Parathyroid adenoma (tissue), 2 donors: ENCODE measurements at regions not wholly inside any gene's neighbourhood (a gene's known extent, or its start where the extent isn't known, plus 50 kb on each side); places are given as distances from the start of the nearest gene placed in this dataset.

Experiments used
- H2AFZ ChIP-seq: fragments of 300-600 bp; sonication (generic); one replicate; pipeline ENCODE4 v1.7.0; 2017; ENCODE audit warnings: antibody characterized with exemption, mild to moderate bottlenecking
- H3K27ac ChIP-seq: fragments of 300-600 bp; sonication (generic); one replicate; pipeline ENCODE4 v1.7.0; 2017
- H3K27me3 ChIP-seq: fragments of 300-600 bp; sonication (generic); one replicate; pipeline ENCODE4 v1.7.0; 2017; ENCODE audit warnings: low read length; ENCODE audit not compliant: control insufficient read depth, insufficient read depth
- H3K36me3 ChIP-seq: fragments of 300-600 bp; sonication (generic); one replicate; pipeline ENCODE4 v1.7.0; 2017; ENCODE audit warnings: low read length; ENCODE audit not compliant: control insufficient read depth, insufficient read depth
- H3K4me1 ChIP-seq: fragments of 300-600 bp; sonication (generic); one replicate; pipeline ENCODE4 v1.7.0; 2017; ENCODE audit warnings: control low read depth
- H3K4me2 ChIP-seq: fragments of 300-600 bp; sonication (generic); one replicate; pipeline ENCODE4 v1.7.0; 2017; ENCODE audit warnings: low read length
- H3K4me3 ChIP-seq: fragments of 300-600 bp; sonication (generic); one replicate; pipeline ENCODE4 v1.7.0; 2017; ENCODE audit warnings: low read depth, low read length
- H3K79me2 ChIP-seq: fragments of 300-600 bp; sonication (generic); one replicate; pipeline ENCODE4 v1.7.0; 2017; ENCODE audit warnings: control low read depth
- H3K9ac ChIP-seq: fragments of 300-600 bp; sonication (generic); one replicate; pipeline ENCODE4 v1.7.0; 2017; ENCODE audit warnings: mild to moderate bottlenecking
- H3K9me3 ChIP-seq: fragments of 300-600 bp; sonication (generic); one replicate; pipeline ENCODE4 v1.7.0; 2017; ENCODE audit warnings: low read length; ENCODE audit not compliant: control insufficient read depth
- TF ChIP-seq, protein P1 (sequence below): fragments of 300-600 bp; sonication (generic); IDR thresholded peaks from one replicate; pipeline ENCODE4 v1.7.0; 2017; ENCODE audit warnings: antibody characterized with exemption, mild to moderate bottlenecking
- donor health status: primary hyperparathyroidism.

DNA sequence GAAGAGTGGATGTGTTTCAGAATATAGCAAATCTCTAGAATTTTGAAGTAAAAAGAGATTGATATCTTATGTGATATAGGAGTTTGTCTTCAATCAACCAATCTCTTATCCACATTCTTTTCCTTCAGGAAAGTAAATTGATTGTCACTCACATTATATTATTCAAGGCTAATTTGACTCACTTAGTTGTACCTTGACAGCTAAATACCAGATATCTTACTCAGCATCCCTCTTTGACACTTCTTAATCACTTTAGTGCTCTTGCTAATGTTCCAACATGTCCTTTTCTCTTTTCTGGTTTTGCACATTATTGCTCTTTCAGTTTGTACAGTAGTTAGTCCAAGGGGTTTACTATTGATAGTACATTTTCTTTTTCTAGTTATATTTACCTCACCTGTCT lies 286.9 kb upstream of the PTCHD4 start:
- no peak overlapping the region for H2AFZ ChIP-seq
- no peak overlapping the region for H3K9ac ChIP-seq
- H3K36me3 ChIP-seq: no peaks in the 10 kb centered on the region
- H3K79me2 ChIP-seq: no peaks in the 10 kb centered on the region
- H3K27ac ChIP-seq: no peak overlapping the region
- no peak overlapping the region for H3K4me2 ChIP-seq
- H3K9me3 ChIP-seq: no peaks in the 10 kb centered on the region
- no peak overlapping the region for H3K4me3 ChIP-seq
- H3K27me3 ChIP-seq: no peaks in the 10 kb centered on the region
- TF ChIP-seq, protein P1, sequence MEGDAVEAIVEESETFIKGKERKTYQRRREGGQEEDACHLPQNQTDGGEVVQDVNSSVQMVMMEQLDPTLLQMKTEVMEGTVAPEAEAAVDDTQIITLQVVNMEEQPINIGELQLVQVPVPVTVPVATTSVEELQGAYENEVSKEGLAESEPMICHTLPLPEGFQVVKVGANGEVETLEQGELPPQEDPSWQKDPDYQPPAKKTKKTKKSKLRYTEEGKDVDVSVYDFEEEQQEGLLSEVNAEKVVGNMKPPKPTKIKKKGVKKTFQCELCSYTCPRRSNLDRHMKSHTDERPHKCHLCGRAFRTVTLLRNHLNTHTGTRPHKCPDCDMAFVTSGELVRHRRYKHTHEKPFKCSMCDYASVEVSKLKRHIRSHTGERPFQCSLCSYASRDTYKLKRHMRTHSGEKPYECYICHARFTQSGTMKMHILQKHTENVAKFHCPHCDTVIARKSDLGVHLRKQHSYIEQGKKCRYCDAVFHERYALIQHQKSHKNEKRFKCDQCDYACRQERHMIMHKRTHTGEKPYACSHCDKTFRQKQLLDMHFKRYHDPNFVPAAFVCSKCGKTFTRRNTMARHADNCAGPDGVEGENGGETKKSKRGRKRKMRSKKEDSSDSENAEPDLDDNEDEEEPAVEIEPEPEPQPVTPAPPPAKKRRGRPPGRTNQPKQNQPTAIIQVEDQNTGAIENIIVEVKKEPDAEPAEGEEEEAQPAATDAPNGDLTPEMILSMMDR: no peak
- H3K4me1 ChIP-seq: no peaks in the 10 kb centered on the region

DNA sequence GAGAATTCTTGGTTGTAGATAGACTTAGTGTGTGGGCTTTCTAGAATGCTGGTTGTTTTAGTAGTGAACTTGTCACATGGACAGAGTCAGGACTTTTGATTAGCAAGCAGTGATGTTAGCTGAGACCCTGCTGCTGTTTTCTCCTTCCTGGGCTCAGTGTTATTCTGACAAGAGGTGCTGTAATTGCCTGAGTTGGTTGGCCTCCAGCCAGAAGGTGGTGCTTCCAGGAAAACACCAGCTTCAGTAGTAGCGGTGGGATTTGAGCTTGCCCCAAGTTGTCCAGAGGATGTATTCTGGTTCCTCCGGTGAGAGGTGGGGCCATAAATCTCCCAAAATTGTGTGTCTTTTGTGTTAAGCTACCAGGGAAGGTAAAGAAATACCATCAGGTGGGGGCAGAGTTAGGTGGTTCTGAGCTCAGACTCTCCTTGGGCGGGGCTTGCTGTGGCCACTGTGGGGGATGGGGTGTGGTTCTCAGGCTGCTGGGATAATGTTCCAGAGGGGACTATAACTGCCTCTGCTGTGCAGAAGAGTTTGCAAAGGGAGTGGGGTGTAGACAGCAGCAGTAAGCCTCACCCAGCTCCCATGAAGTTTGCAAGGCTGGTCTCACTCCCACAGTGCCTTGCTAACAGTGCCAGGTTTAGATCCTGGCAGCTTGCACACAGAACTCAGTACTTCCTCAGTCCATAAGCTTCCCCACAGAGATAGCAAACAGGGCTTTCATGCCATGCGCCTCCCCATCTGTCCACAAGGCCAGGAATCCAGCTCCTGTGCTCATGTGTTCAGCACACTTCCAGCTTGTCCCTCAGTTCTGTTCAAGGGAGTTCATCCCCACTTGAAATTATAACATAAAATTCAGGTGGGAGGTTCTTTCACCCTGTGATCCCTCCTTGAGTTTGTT lies 278.4 kb upstream of the PTCHD4 start:
- Histone ChIP-seq H3K27me3 (no peaks in the 10 kb centered on the region), H3K4me1 (no peaks in the 10 kb centered on the region), H3K4me2 (no peak overlapping the region), H3K79me2 (no peaks in the 10 kb centered on the region), H2AFZ (no peak overlapping the region), H3K9ac (no peak overlapping the region), H3K4me3 (no peak overlapping the region), H3K36me3 (no peaks in the 10 kb centered on the region), H3K9me3 (peaks cover 3% of the 10 kb centered on the region), H3K27ac (no peak overlapping the region)
- TF ChIP-seq, protein P1: no peak

DNA sequence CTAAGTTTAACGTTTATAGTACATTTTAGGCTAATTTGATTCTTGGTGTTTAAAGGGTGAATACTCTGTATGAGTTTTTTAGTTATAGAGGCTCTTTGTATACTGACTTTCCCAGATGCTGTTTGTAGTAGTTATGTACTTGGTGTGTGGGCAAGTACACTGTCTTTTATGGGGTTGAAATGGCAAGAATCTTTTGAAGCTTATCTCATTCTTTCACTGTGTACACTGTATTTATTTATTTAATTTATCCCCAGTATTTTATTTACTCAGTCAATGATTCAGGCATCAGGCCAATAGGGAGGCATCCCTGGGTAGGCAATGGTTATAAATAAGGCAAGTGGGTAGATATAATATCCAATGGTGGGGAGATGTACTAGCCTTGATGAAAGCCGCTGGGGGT lies 277.0 kb upstream of the PTCHD4 start:
- TF ChIP-seq, protein P1: no peak
- Histone ChIP-seq H3K4me1 (no peaks in the 10 kb centered on the region), H3K4me3 (no peak overlapping the region), H3K4me2 (no peak overlapping the region), H3K27ac (no peak overlapping the region), H3K79me2 (no peaks in the 10 kb centered on the region), H3K36me3 (no peaks in the 10 kb centered on the region), H3K27me3 (no peaks in the 10 kb centered on the region), H2AFZ (no peak overlapping the region), H3K9me3 (peaks cover 3% of the 10 kb centered on the region), H3K9ac (no peak overlapping the region)

DNA sequence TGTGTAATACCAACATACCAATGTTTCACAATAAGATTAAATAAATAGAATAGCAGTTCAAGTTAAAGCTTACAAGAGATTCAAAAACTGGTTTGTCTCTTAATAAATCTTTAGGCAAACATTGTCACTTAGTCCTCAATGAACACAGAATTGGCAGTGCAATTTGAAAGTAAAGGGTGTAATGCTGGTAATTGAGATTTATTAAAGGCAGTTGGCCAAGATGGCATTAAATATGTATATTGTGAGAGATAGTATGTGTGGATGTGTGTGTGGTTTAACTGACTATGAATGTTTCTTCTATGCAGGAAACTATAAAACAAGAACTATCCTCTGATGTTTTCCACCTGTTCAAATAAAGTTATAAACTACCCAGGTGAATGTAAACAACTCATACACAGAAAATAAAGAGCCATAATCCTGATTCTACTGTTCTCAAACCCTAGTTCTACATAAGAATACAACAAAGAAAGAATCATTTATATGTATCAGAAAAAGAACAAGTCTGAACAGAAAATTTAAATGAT lies 267.9 kb upstream of the PTCHD4 start:
- Histone ChIP-seq H3K27ac (no peak overlapping the region), H3K4me2 (no peak overlapping the region), H3K4me1 (no peaks in the 10 kb centered on the region), H3K9me3 (no peaks in the 10 kb centered on the region), H3K79me2 (no peaks in the 10 kb centered on the region), H3K36me3 (no peaks in the 10 kb centered on the region), H2AFZ (no peak overlapping the region), H3K9ac (no peak overlapping the region), H3K4me3 (no peak overlapping the region), H3K27me3 (no peaks in the 10 kb centered on the region)
- TF ChIP-seq, protein P1: no peak
